BJ (cell line): ENCODE measurements at regions not wholly inside any gene's neighbourhood (a gene's known extent, or its start where the extent isn't known, plus 50 kb on each side); places are given as distances from the start of the nearest gene placed in this dataset.

Source experiments
- CTCF ChIA-PET: fragments of 350-600 bp; formaldehyde crosslinking; extraction: SDS; loops from one replicate; lab custom pipeline; 2021; ENCODE audit warnings: antibody characterized with exemption, inconsistent platforms; lab: Yijun Ruan, JAX
- POLR2A ChIA-PET: fragments of 300-600 bp; sonication (Branson Sonifier 250); formaldehyde crosslinking; extraction: SDS; loops from one replicate; lab custom pipeline; 2021; ENCODE audit warnings: antibody characterized with exemption; lab: Charles Lee
- DNase-seq: peaks from one replicate; pipeline ENCODE4 v3.0.0-alpha.2; 2011; ENCODE audit warnings: low read depth
- H3K27me3 ChIP-seq: 2 replicates; pipeline ENCODE4 v1.6.0; 2011; ENCODE audit warnings: low read length; ENCODE audit not compliant: control insufficient read depth, insufficient read depth
- H3K36me3 ChIP-seq: 2 replicates; pipeline ENCODE4 v1.5.1; 2011; ENCODE audit warnings: low read length; ENCODE audit not compliant: control insufficient read depth, insufficient read depth
- H3K4me3 ChIP-seq: 2 replicates; pipeline ENCODE4 v1.5.1; 2011; ENCODE audit warnings: low read depth, mild to moderate bottlenecking, control low read depth, low read length
- CTCF ChIP-seq: IDR thresholded peaks from 2 replicates; pipeline ENCODE4 v1.5.1; 2011; ENCODE audit warnings: low read depth, mild to moderate bottlenecking, control low read depth, inconsistent platforms, low read length, moderate library complexity; ENCODE audit not compliant: insufficient read depth

- no peak for TF ChIP-seq CTCF
- DNase-seq: no peak
- ChIA-PET POLR2A (no interaction called here), CTCF (no interaction called here)
- H3K27me3 ChIP-seq: no peaks in the 10 kb centered on the region
- H3K36me3 ChIP-seq: no peaks in the 10 kb centered on the region
- H3K4me3 ChIP-seq: no peak overlapping the region
Observed at GRCh38 chr13:62847520-62847919, 1431.9 kb upstream of the PCDH20 start.

GRCh38 chr13:62846302-62846701 lies 1430.7 kb upstream of the PCDH20 start:
- H3K36me3 ChIP-seq: no peaks in the 10 kb centered on the region
- no peaks in the 10 kb centered on the region for H3K27me3 ChIP-seq
- CTCF ChIA-PET: no interaction called here
- no peak for DNase-seq
- POLR2A ChIA-PET: no interaction called here
- no peak overlapping the region for H3K4me3 ChIP-seq
- TF ChIP-seq CTCF: no peak

- no peak for DNase-seq
- TF ChIP-seq CTCF: no peak
- Histone ChIP-seq H3K36me3 (no peaks in the 10 kb centered on the region), H3K4me3 (no peak overlapping the region), H3K27me3 (no peaks in the 10 kb centered on the region)
- POLR2A ChIA-PET: no interaction called here
- CTCF ChIA-PET: interaction anchor here (0.5 kb wide), 1 partner anchor 13 kb away, joined by 4 read pairs; no protein-coding TSS in a partner anchor
Observed at GRCh38 chr13:62839338-62839737, 1423.7 kb upstream of the PCDH20 start.

GRCh38 chr13:62838929-62839328 lies 1423.3 kb upstream of the PCDH20 start:
- TF ChIP-seq CTCF: no peak
- CTCF ChIA-PET: interaction anchor here (0.5 kb wide), 1 partner anchor 12 kb away, joined by 4 read pairs; no protein-coding TSS in a partner anchor
- Histone ChIP-seq H3K27me3 (no peaks in the 10 kb centered on the region), H3K36me3 (no peaks in the 10 kb centered on the region), H3K4me3 (no peak overlapping the region)
- POLR2A ChIA-PET: no interaction called here
- DNase-seq: no peak

GRCh38 chr13:62837895-62838294 lies 1422.2 kb upstream of the PCDH20 start:
- no peak for DNase-seq
- Histone ChIP-seq H3K27me3 (no peaks in the 10 kb centered on the region), H3K36me3 (no peaks in the 10 kb centered on the region), H3K4me3 (no peak overlapping the region)
- ChIA-PET CTCF (no interaction called here), POLR2A (no interaction called here)
- TF ChIP-seq CTCF: no peak
